ENCODE measurements at regions not wholly inside any gene's neighbourhood (a gene's known extent, or its start where the extent isn't known, plus 50 kb on each side); places are given as distances from the start of the nearest gene placed in this dataset.
"Not testable (repeated sequence)": the region's sequence is repeated elsewhere in the genome, so short reads cannot be mapped to it uniquely, and the experiment has no call there.

- Histone ChIP-seq H3K9me3 (ENCODE audit: control insufficient read depth, low read depth, low read length) (no peaks in the 10 kb centered on the region), H3K27ac (ENCODE audit: low read length) (no peak overlapping the region), H3K36me3 (ENCODE audit: control insufficient read depth, low read depth, low read length) (no peaks in the 10 kb centered on the region), H3K9ac (ENCODE audit: low read length) (no peak overlapping the region), H3K4me3 (ENCODE audit: low read length) (no peak overlapping the region), H3K27me3 (ENCODE audit: control insufficient read depth, insufficient read depth, low read length) (no peaks in the 10 kb centered on the region), H3K4me1 (ENCODE audit: control insufficient read depth, low read depth, low read length) (no peaks in the 10 kb centered on the region)
Measured at GRCh38 chr2:195532628-195533271, 124.3 kb upstream of the SLC39A10 start.

- Histone ChIP-seq H3K9ac (ENCODE audit: low read length) (no peak overlapping the region), H3K4me3 (ENCODE audit: low read length) (no peak overlapping the region), H3K4me1 (ENCODE audit: control insufficient read depth, low read depth, low read length) (no peaks in the 10 kb centered on the region), H3K9me3 (ENCODE audit: control insufficient read depth, low read depth, low read length) (no peaks in the 10 kb centered on the region), H3K27ac (ENCODE audit: low read length) (no peak overlapping the region), H3K27me3 (ENCODE audit: control insufficient read depth, insufficient read depth, low read length) (no peaks in the 10 kb centered on the region), H3K36me3 (ENCODE audit: control insufficient read depth, low read depth, low read length) (no peaks in the 10 kb centered on the region)
Measured at GRCh38 chr2:195532255-195532627, 124.8 kb upstream of the SLC39A10 start.

- H3K9me3 ChIP-seq (ENCODE audit: control insufficient read depth, low read depth, low read length): no peaks in the 10 kb centered on the region
- no peaks in the 10 kb centered on the region for H3K36me3 ChIP-seq (ENCODE audit: control insufficient read depth, low read depth, low read length)
- H3K27me3 ChIP-seq (ENCODE audit: control insufficient read depth, insufficient read depth, low read length): no peaks in the 10 kb centered on the region
- H3K4me1 ChIP-seq (ENCODE audit: control insufficient read depth, low read depth, low read length): no peaks in the 10 kb centered on the region
- no peak overlapping the region for H3K27ac ChIP-seq (ENCODE audit: low read length)
- no peak overlapping the region for H3K9ac ChIP-seq (ENCODE audit: low read length)
- H3K4me3 ChIP-seq (ENCODE audit: low read length): no peak overlapping the region
Measured at GRCh38 chr2:195531754-195532153, 125.3 kb upstream of the SLC39A10 start.

- H3K36me3 ChIP-seq (ENCODE audit: control insufficient read depth, low read depth, low read length); H3K27me3 ChIP-seq (ENCODE audit: control insufficient read depth, insufficient read depth, low read length); H3K4me1 ChIP-seq (ENCODE audit: control insufficient read depth, low read depth, low read length); H3K4me3 ChIP-seq (ENCODE audit: low read length); H3K9ac ChIP-seq (ENCODE audit: low read length); H3K27ac ChIP-seq (ENCODE audit: low read length); H3K9me3 ChIP-seq (ENCODE audit: control insufficient read depth, low read depth, low read length): not testable (repeated sequence)
Measured at GRCh38 chr2:195523242-195523641, 133.8 kb upstream of the SLC39A10 start.

GRCh38 chr2:195521589-195521988, 135.4 kb upstream of the SLC39A10 start:
- Histone ChIP-seq H3K4me1 (ENCODE audit: control insufficient read depth, low read depth, low read length) (no peaks in the 10 kb centered on the region), H3K4me3 (ENCODE audit: low read length) (no peak overlapping the region), H3K9me3 (ENCODE audit: control insufficient read depth, low read depth, low read length) (no peaks in the 10 kb centered on the region), H3K27me3 (ENCODE audit: control insufficient read depth, insufficient read depth, low read length) (no peaks in the 10 kb centered on the region), H3K9ac (ENCODE audit: low read length) (no peak overlapping the region), H3K27ac (ENCODE audit: low read length) (no peak overlapping the region), H3K36me3 (ENCODE audit: control insufficient read depth, low read depth, low read length) (no peaks in the 10 kb centered on the region)

GRCh38 chr2:195520671-195521155, 136.3 kb upstream of the SLC39A10 start:
- no peaks in the 10 kb centered on the region for H3K4me1 ChIP-seq (ENCODE audit: control insufficient read depth, low read depth, low read length)
- H3K27ac ChIP-seq (ENCODE audit: low read length): no peak overlapping the region
- H3K27me3 ChIP-seq (ENCODE audit: control insufficient read depth, insufficient read depth, low read length): no peaks in the 10 kb centered on the region
- H3K36me3 ChIP-seq (ENCODE audit: control insufficient read depth, low read depth, low read length): no peaks in the 10 kb centered on the region
- no peak overlapping the region for H3K4me3 ChIP-seq (ENCODE audit: low read length)
- H3K9me3 ChIP-seq (ENCODE audit: control insufficient read depth, low read depth, low read length): no peaks in the 10 kb centered on the region
- H3K9ac ChIP-seq (ENCODE audit: low read length): no peak overlapping the region

GRCh38 chr2:195515551-195515950, 141.5 kb upstream of the SLC39A10 start:
- Histone ChIP-seq H3K27ac (ENCODE audit: low read length) (no peak overlapping the region), H3K9me3 (ENCODE audit: control insufficient read depth, low read depth, low read length) (no peaks in the 10 kb centered on the region), H3K9ac (ENCODE audit: low read length) (no peak overlapping the region), H3K36me3 (ENCODE audit: control insufficient read depth, low read depth, low read length) (no peaks in the 10 kb centered on the region), H3K4me3 (ENCODE audit: low read length) (no peak overlapping the region), H3K4me1 (ENCODE audit: control insufficient read depth, low read depth, low read length) (no peaks in the 10 kb centered on the region), H3K27me3 (ENCODE audit: control insufficient read depth, insufficient read depth, low read length) (no peaks in the 10 kb centered on the region)

- H3K27me3 ChIP-seq (ENCODE audit: control insufficient read depth, insufficient read depth, low read length): no peaks in the 10 kb centered on the region
- no peak overlapping the region for H3K4me3 ChIP-seq (ENCODE audit: low read length)
- H3K9me3 ChIP-seq (ENCODE audit: control insufficient read depth, low read depth, low read length): no peaks in the 10 kb centered on the region
- H3K36me3 ChIP-seq (ENCODE audit: control insufficient read depth, low read depth, low read length): no peaks in the 10 kb centered on the region
- no peaks in the 10 kb centered on the region for H3K4me1 ChIP-seq (ENCODE audit: control insufficient read depth, low read depth, low read length)
- no peak overlapping the region for H3K27ac ChIP-seq (ENCODE audit: low read length)
- no peak overlapping the region for H3K9ac ChIP-seq (ENCODE audit: low read length)
Measured at GRCh38 chr2:195514365-195514764, 142.7 kb upstream of the SLC39A10 start.

GRCh38 chr2:195513119-195513518, 143.9 kb upstream of the SLC39A10 start:
- Histone ChIP-seq H3K4me3 (ENCODE audit: low read length) (no peak overlapping the region), H3K4me1 (ENCODE audit: control insufficient read depth, low read depth, low read length) (no peaks in the 10 kb centered on the region), H3K9me3 (ENCODE audit: control insufficient read depth, low read depth, low read length) (no peaks in the 10 kb centered on the region), H3K27me3 (ENCODE audit: control insufficient read depth, insufficient read depth, low read length) (no peaks in the 10 kb centered on the region), H3K36me3 (ENCODE audit: control insufficient read depth, low read depth, low read length) (no peaks in the 10 kb centered on the region), H3K9ac (ENCODE audit: low read length) (no peak overlapping the region), H3K27ac (ENCODE audit: low read length) (no peak overlapping the region)

GRCh38 chr2:195509551-195509950, 147.5 kb upstream of the SLC39A10 start:
- Histone ChIP-seq H3K9ac (ENCODE audit: low read length) (no peak overlapping the region), H3K4me1 (ENCODE audit: control insufficient read depth, low read depth, low read length) (no peaks in the 10 kb centered on the region), H3K27ac (ENCODE audit: low read length) (no peak overlapping the region), H3K27me3 (ENCODE audit: control insufficient read depth, insufficient read depth, low read length) (no peaks in the 10 kb centered on the region), H3K9me3 (ENCODE audit: control insufficient read depth, low read depth, low read length) (no peaks in the 10 kb centered on the region), H3K4me3 (ENCODE audit: low read length) (no peak overlapping the region), H3K36me3 (ENCODE audit: control insufficient read depth, low read depth, low read length) (no peaks in the 10 kb centered on the region)

GRCh38 chr2:195508139-195508455, 148.9 kb upstream of the SLC39A10 start:
- no peaks in the 10 kb centered on the region for H3K4me1 ChIP-seq (ENCODE audit: control insufficient read depth, low read depth, low read length)
- H3K9me3 ChIP-seq (ENCODE audit: control insufficient read depth, low read depth, low read length): no peaks in the 10 kb centered on the region
- no peak overlapping the region for H3K27ac ChIP-seq (ENCODE audit: low read length)

GRCh38 chr2:195507447-195508138, 149.4 kb upstream of the SLC39A10 start:
- Histone ChIP-seq H3K9me3 (ENCODE audit: control insufficient read depth, low read depth, low read length) (no peaks in the 10 kb centered on the region), H3K9ac (ENCODE audit: low read length) (no peak overlapping the region), H3K27ac (ENCODE audit: low read length) (no peak overlapping the region), H3K4me1 (ENCODE audit: control insufficient read depth, low read depth, low read length) (no peaks in the 10 kb centered on the region), H3K27me3 (ENCODE audit: control insufficient read depth, insufficient read depth, low read length) (no peaks in the 10 kb centered on the region), H3K36me3 (ENCODE audit: control insufficient read depth, low read depth, low read length) (no peaks in the 10 kb centered on the region), H3K4me3 (ENCODE audit: low read length) (no peak overlapping the region)

More at GRCh38 chr2:195508139-195508455, 148.9 kb upstream of the SLC39A10 start:
- Histone ChIP-seq H3K27me3 (ENCODE audit: control insufficient read depth, insufficient read depth, low read length) (no peaks in the 10 kb centered on the region), H3K9ac (ENCODE audit: low read length) (no peak overlapping the region), H3K36me3 (ENCODE audit: control insufficient read depth, low read depth, low read length) (no peaks in the 10 kb centered on the region), H3K4me3 (ENCODE audit: low read length) (no peak overlapping the region)
